ENCODE measurements at regions not wholly inside any gene's neighbourhood (a gene's known extent, or its start where the extent isn't known, plus 50 kb on each side); places are given as distances from the start of the nearest gene placed in this dataset.

DNA sequence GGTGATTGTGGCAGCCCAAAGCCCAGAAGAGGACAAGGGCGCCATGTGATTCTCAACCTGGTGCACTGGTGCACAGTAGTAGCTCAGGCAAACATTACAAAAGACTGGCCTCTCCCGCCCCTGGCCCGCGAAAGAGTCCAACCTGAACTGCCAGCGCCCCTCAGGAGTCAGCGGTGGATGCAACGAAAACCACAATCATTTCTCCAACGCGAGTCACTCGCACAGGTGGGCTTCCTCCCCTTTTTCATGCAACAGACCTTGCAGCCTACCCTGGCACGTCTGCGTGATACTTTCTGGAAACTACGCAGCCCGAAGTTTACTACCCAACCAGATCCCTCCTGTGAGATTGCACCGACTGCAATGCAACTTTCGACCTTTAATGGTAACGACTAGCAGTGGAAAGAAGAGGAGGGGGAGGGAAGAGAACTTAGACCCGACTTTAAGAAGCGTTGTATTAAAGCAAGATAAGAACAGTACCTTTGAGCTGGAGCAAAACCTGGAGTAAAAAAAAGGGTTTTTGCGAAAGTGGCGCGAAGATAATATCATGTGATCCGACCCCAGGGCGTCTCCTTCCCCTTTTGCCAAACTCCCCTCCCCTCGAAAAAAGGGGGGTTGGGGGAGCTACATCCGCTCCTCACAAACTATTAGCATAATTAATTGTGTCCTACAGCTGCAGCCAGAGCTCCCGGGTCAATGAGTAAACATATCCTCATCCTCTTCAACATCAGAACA lies 63.3 kb upstream of the CCDC160 start:
- no peak for DNase-seq (ENCODE audit: low spot score)

GRCh38 chrX:134174273-134174660 lies 62.7 kb upstream of the CCDC160 start:
- no peak for DNase-seq (ENCODE audit: low spot score)

DNA sequence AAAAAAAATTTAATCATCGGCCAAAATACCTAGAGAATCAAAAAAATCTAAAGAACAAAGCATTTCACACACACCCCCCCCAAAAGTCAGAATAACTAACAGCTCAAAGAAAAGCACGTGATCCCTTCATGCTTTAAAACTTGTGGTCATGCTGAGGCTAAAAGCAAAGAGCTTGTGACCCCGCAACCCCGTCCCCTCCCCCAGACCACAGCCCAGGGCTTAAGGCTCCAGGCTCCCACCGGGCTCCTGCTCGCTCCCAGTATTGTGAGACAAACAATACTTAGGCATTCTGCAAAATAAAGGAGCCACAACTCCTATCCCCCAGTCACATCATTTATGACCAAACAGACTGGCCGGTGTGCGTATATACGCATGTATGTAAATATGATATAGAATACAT lies 62.1 kb upstream of the CCDC160 start:
- DNase-seq (ENCODE audit: low spot score) = no peak

DNA sequence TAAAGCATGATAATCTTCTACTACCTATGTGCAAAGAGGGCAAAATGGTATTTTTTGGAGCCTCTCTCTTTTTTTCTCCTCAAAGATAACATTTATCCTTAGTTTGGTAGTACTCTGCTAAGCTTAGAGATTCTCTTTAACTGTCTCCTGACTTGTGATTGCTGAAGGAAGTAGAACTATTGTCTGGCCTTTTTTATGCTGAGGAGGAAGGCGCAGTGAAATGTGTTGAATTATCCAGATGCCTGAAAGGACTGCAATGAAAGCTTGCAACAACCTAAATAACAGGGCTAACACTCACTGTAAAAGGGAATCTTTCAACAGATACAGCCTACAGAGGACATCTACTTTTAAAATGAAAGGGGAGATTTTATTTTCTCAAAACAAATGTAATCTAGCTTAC lies 59.5 kb upstream of the CCDC160 start:
- no peak for DNase-seq (ENCODE audit: low spot score)

DNA sequence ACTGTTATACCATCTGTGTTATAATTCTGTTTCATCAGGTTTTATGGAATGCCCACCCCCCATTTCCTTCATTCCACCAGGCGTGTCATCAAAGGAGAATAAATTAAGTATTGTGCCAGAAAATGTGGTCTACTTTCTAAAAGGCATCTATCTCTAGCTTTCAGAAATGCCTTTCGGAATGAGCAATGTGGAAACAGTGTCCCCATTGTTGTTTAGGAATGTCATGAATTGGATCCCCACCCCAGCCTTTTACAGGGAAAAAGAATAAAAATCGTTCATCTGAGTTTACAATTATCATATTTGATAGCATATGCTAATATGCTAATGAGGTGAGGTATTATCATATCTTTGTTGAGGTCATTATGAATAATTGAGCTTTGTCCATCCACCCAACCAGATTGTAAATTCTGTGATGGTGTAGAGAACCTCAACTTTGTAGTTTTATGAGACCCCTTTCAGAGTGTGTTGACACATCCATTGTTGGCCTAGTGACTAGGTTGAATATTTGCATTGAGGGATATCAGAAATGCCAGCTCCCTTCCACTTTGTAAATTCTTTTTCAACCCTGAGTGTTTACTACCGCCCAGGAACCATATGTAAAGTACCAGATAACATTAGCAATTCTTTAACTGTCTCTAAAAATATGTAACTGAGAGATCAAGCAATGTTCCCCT lies 56.2 kb upstream of the CCDC160 start:
- no peak for DNase-seq (ENCODE audit: low spot score)

GRCh38 chrX:134181275-134181660 lies 55.7 kb upstream of the CCDC160 start:
- DNase-seq (ENCODE audit: low spot score) = no peak

GRCh38 chrX:134183665-134184064 lies 53.3 kb upstream of the CCDC160 start:
- DNase-seq (ENCODE audit: low spot score) = no peak

GRCh38 chrX:134184936-134185335 lies 52.0 kb upstream of the CCDC160 start:
- DNase-seq (ENCODE audit: low spot score) = no peak

DNA sequence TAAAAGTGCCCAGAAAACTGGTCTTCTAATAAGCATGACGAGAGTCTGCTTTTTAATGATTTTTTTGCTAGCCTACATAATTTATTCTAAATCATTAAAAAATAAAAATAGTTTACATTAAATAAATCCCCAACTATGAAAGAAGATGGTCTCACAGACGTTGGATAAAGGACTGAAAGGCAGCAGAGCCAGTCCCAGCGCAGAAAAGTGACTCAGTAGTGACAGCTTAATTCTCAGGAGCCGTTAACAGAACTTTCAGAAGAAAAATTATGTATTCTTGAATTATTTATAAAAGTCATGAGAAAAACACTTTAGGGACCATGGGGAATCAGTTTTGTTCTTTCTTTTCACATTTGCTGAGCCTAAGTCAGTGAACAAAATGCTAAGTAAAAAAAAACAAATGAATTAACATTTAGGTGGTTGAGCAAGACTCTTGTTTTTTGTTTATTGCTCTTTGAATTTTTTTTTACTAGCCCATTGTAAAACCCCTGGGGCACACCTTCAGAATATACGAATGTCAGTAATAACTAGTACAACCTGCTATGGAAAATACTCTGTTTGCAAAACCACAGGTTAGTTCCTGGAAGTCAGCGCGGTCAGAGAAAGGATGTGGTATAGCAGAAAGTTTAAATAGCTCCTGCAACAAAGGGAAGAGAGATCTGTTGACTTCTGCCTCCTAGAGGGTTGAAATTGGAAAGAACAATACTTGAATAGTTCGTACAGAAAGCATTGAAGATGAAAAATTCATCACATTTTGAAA lies 50.4 kb upstream of the CCDC160 start:
- peak; percentile 65 for DNase-seq (ENCODE audit: low spot score)

All from CD4-positive, alpha-beta T cell treated with Interleukin-6 at 100 ng/mL for 8 hours (primary cell).